ENCODE measurements at regions not wholly inside any gene's neighbourhood (a gene's known extent, or its start where the extent isn't known, plus 50 kb on each side); places are given as distances from the start of the nearest gene placed in this dataset.

DNA sequence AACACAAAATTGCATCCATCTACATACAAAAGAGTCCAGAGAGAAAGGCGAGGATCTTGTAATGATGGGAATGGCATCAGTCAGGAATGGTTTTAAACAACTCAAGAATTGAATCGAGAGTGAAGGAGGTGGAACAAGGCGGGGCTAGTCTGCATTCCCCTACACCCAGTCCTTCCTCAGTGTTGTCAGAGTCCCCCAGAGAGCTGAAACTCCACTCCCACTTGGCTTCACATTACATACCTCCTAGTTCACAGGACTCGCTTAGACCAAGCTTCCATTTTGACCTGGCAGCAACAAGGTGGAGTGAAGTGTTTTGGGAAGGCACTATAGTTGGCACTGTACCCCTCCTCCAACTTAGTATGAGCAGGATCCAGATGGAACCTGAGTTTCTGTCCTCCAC, 1273.5 kb upstream of the CRIM1 start:
- ChIA-PET POLR2A (no interaction called here), CTCF (no interaction called here)

DNA sequence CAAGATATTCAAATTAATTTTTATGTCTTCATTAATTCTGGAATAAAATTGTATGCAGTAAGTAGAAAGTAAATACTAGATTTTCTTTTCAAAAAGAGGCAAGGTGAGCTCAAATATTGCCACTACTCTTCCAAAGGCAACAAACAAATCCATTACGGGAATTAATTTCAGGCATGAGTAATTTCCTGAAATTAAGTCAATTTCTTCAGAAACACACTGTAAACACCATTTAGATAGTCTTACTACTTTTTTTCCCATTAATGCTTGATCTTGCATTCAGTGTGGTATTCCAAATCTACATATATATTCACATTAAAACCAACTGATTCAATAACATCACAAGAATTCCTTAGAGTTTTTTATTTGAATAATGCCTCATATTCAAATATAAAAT, 1274.0 kb upstream of the CRIM1 start:
- ChIA-PET POLR2A (no interaction called here), CTCF (no interaction called here)

GRCh38 chr2:35081001-35081621, 1274.5 kb upstream of the CRIM1 start:
- POLR2A ChIA-PET = no interaction called here
- CTCF ChIA-PET = no interaction called here

- CTCF ChIA-PET = no interaction called here
- POLR2A ChIA-PET = no interaction called here
These were observed 1275.2 kb upstream of the CRIM1 start for GRCh38 chr2:35080231-35080910.

- CTCF ChIA-PET = no interaction called here
- POLR2A ChIA-PET = no interaction called here
These were observed 1288.2 kb upstream of the CRIM1 start for GRCh38 chr2:35067420-35067819.

- POLR2A ChIA-PET = no interaction called here
- CTCF ChIA-PET = no interaction called here
These were observed 1291.7 kb upstream of the CRIM1 start for GRCh38 chr2:35063836-35064235.

DNA sequence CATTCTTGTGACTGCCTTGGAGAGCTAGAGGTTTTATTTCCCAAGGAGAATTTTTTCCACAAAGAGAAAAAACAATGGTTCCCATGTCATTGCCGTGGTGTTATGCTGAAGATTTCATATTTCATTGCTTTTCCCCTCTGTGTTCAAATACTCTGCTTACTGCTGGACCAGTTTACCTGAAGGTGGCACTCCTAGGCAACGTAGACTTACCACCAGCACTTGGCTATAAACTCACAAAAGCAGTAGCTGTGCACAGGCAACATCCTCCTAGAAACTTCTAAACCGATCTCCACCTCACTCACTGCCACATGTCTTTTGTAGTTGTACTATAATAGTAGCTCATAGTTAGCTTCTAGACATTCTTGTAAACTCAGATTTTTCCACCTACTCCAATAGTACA, 1319.7 kb upstream of the CRIM1 start:
- ChIA-PET CTCF (no interaction called here), POLR2A (no interaction called here)

- CTCF ChIA-PET = no interaction called here
These were observed 1321.8 kb upstream of the CRIM1 start for GRCh38 chr2:35033748-35034147.

GRCh38 chr2:35023545-35023944, 1332.0 kb upstream of the CRIM1 start:
- CTCF ChIA-PET = no interaction called here
- POLR2A ChIA-PET = no interaction called here

More at GRCh38 chr2:35033748-35034147, 1321.8 kb upstream of the CRIM1 start:
- POLR2A ChIA-PET = no interaction called here

DNA sequence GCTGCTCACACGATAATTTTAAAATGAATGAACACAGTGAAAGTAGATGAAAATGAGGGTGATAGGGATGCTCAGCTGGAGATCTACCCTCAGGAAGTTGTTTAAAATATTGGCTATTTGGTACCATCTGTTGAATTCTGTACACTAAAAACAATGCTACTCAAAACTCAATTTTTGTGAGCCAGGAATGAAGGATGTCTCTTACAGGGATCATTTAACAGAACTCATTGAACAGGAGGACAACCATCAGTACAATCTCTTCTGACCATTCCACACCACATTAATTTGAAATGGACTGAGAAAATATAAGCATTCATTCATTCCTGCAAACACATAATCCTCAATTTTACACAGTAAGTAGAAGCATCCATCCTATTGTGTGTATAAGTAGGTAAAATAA, 1355.1 kb upstream of the CRIM1 start:
- CTCF ChIA-PET = no interaction called here
- POLR2A ChIA-PET = no interaction called here

DNA sequence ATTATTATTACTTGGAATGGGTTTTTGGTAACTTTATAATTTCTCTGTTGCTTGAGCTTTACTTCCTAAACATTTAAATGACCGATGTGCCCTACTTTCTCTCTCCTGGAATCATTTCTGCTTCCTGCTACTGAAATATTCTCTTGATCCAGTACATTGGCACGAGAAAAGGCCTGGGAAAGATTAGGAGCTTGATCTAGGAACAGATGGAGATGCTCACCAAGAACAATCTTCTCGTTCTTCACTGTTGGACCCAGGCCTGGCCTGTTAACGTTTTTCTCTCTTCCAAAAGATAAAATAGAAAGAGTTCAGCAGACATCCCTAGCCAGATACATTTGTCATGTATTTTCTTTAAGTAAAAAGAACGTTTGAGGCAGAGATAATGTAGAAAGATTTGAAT, 1356.8 kb upstream of the CRIM1 start:
- ChIA-PET POLR2A (no interaction called here), CTCF (no interaction called here)

- ChIA-PET CTCF (no interaction called here), POLR2A (no interaction called here)
These were observed 1357.8 kb upstream of the CRIM1 start for GRCh38 chr2:34997779-34998178.

DNA sequence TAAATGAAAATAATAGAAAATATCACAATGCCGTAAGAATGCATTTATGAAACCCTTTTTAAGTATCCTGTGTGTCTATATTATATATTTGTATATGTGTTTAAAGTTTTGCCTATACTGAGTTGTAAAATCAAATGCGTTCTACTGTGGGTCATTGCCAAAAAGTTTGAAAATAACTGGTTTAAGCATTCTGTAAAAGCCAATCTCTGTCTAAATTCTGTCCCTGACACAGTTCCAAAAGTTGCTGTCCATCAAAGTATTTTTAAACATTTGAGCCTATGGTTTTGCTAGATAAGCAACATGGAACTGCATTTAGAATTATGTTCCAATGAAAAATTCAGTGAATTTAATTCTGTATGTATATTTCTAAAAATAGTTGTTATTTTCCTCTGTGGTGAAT, 1360.4 kb upstream of the CRIM1 start:
- POLR2A ChIA-PET = no interaction called here
- CTCF ChIA-PET = no interaction called here

DNA sequence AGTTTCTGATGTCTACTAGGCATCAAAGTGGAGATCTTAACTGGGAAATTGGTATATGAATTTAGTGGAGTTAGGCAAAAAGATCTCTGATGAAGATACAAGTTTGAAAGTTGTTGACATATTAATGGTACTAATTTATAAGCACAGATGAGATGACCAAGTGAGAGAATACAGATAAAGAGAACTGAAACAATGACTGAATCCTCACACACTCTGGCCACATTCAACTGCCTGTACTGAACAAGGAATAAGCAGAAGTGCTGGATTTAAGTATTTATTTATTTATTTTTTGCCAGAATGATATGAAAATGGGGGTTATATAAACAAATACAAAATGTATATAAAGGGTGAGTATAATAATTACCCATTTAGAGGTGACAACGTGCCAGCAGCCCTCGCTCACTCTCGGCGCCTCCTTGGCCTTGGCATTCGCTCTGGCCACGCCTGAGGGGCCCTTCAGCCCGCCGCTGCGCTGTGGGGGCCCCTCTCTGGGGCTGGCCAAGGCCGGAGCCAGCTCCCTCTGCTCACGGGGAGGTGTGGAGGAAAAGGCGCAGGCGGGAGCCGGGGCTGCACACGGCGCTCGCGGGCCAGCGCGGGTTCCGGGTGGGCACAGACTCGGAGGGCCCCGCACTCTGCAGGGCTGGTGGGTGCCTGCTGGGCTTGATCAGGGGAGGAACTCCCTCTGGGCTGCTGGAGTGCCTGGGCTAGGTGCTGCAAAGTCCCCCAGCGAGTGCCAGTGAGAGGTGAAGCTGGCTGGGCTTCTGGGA, 1363.9 kb upstream of the CRIM1 start:
- CTCF ChIA-PET = no interaction called here

DNA sequence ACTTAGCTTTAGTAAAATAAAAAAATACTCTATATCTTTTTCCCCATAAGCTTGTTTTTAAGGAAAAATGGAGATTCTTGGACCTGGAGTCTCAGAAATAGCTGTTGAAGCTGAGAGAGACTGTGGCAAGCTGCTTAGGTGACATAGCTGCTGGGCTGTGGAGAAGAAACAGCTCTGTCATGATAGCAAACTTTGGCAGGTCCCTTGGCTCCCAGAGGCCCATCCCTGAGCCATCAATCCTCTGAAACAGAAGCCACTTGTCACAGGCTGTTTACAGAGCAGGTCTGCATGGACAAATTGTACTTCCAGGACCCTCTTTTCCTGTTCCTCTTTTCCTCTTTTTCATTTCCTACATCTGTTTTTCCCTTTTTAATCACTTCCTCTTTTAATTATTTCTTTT, 1370.1 kb upstream of the CRIM1 start:
- ChIA-PET CTCF (no interaction called here), POLR2A (no interaction called here)

More for the DNA sequence above, 1363.9 kb upstream of the CRIM1 start:
- POLR2A ChIA-PET = no interaction called here

DNA sequence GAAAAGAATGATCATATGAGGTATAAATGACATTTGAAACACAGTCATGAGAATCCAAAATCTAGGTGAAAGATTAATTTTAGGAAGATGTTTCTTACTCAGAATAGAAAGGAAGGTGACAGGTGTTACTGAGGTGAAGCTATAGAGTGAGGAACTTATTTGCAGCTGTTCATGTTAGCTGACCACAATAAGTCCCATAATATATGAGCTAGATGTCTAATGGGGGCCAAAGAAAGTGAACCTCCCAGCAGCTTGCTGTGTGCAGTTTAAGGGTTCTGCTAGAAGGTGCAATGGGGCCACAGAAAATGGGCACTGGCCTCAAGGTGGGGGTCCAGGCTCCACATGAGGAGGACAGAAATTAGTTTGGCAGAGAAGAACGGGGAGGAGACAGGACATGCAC, 1374.9 kb upstream of the CRIM1 start:
- ChIA-PET POLR2A (no interaction called here), CTCF (no interaction called here)

DNA sequence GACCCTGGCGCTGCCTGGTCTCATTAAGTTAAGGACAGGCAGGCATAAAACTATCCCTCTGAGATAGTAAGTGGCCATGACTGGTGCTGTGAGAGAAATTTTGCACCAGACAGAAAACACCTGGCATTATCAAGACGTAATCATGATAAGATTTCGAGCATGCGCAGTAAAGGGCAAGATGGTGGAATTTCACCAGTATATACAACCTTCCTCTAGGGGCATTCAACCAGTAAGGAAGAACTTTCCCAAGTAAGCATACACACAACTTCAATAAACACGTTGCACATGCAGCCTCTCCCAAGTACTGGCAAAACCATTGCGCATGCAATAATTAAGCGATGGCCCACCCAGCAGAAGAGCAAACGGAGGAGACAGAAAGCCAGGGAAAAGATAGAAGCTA, 1376.4 kb upstream of the CRIM1 start:
- ChIA-PET POLR2A (no interaction called here), CTCF (no interaction called here)

DNA sequence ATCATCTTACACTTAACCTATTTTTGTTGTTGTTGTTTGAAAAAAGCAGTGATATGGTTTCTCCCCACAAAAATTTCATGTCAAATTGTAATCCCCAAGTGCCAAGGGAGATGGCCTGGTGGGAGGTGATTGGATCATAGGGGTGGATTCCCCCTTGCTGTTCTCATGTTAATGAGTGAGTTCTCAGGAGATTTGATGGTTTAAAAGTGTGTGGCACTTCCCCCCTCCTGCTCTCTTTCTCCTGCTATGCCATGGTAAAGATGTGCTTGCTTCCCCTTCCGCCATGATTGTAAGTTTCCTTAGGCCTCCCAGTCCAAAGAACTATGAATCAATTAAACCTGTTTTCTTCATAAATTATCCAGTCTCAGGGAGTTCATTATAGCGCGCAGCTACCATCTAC, 1362.7 kb upstream of the FAM98A start:
- ChIA-PET POLR2A (no interaction called here), CTCF (no interaction called here)

DNA sequence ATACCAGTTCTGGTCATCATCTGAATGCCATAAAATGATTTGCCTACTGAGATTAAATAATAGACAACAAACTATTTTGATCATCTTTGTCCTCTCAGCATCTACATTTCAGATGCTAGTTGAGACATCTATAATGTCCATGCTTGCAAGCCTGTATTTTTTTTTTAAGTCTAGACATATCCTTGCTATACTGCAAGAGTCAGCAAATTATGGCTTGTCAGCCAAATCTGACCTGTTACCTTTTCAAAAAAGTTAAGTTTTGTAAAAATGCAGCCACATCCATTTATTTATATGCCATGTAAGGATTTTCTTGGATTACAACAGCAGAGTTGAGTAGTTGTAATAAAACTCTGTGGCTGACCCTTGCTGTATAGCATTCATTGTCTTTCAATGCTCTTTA, 1355.7 kb upstream of the FAM98A start:
- ChIA-PET CTCF (no interaction called here), POLR2A (no interaction called here)

DNA sequence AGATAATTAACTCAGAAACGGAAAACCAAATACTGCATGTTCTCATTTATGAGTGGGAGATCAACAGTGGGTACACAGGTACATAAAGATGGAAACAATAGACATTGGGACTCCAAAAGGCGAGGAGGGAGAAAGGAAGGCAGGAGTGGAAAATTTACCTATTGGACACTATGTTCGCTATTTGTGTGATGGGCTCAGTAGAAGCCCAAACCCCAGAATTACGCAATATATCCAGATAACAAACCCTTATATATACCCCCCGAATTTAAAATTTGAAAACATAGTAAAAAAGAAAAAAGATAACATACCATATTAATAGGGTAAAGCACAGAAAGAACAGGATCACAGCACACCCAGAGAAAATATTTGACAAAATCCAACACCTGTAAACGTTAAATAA, 1351.7 kb upstream of the FAM98A start:
- ChIA-PET POLR2A (no interaction called here), CTCF (no interaction called here)

DNA sequence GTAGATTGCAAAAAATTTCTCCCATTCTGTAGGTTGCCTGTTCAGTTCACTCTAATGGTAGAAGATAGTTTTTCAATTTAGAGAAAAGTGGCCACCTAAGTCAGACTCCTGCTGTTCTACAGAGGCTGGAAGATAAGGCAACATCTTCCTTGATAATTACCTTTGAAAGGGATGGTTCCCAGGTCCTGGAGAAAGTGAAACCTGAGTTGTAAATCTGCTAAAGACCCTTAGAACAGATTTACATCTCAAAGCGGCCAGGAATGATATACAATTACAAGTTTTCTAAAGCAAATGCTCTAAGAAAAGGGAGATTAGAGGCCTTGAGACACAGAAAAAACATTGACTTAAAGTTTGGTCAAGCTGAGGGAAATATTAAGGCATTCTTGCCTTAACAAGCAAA, 1350.2 kb upstream of the FAM98A start:
- CTCF ChIA-PET = no interaction called here
- POLR2A ChIA-PET = no interaction called here

DNA sequence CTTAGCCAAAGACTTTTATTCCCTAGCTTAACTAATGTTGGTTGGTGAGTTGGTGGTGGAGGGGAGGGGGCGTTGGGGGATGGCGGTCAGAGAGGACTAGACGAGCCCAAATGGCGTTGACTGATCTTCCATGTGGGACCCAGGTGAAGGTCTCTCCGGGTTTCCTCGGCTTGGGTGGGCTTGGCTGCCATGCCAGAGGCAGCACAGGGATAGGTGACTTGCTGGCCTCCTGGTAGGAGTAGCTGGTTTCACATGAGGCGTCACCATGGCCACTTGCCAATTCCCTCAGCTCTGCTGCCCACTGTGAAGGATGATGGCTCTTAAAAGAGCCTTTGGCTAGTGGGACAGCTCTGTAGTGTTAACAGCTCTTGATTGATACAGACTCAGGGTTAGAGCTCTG, 1337.0 kb upstream of the FAM98A start:
- CTCF ChIA-PET = no interaction called here

More for the DNA sequence above, 1337.0 kb upstream of the FAM98A start:
- POLR2A ChIA-PET = no interaction called here
